ENCODE measurements at regions not wholly inside any gene's neighbourhood (a gene's known extent, or its start where the extent isn't known, plus 50 kb on each side); places are given as distances from the start of the nearest gene placed in this dataset.

DNA sequence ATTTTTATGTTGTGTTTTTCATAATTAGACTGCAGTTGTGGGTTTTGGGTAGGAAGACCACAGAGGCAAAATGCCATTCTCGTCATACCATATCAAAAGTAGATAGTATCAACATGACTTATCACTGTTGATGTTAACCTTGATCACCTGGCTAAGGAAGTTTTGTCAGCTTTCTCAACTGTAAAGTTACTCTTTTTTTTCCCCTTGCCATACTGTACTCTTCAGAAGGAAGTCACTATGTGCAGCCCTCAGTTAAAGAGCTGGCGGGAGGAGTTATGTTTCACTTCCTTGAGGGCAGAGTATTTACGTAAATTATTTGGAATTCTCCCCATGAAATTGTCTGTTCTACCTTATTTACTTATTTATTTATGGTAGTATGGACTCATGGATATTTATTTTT is 78.7 kb downstream of the PRORP start:
- TF ChIP-seq KLF7 (tag by site-specific recombination; IDR thresholded peaks at IDR 0.05; ENCODE audit: borderline replicate concordance) (no peak), ZNF785 (tag by site-specific recombination; IDR thresholded peaks at IDR 0.05) (no peak), ZNF302 (tag by site-specific recombination; IDR thresholded peaks at IDR 0.05; ENCODE audit: low read depth) (no peak), SETDB1 (IDR thresholded peaks at IDR 0.05; ENCODE audit: insufficient read length, low read length) (no peak), KLF16 (tag by site-specific recombination; IDR thresholded peaks at IDR 0.05) (no peak), BCL11B (tag by site-specific recombination; IDR thresholded peaks at IDR 0.05; ENCODE audit: low read depth) (no peak), ZNF404 (tag by site-specific recombination; IDR thresholded peaks at IDR 0.05) (no peak), ZSCAN16 (tag by site-specific recombination; IDR thresholded peaks at IDR 0.05) (no peak), ZBTB20 (tag by site-specific recombination; IDR thresholded peaks at IDR 0.05) (no peak), GLI4 (tag by site-specific recombination; IDR thresholded peaks at IDR 0.05) (no peak), ZNF76 (tag by site-specific recombination; IDR thresholded peaks at IDR 0.05; ENCODE audit: borderline replicate concordance, low read depth) (no peak)
- TF ChIP-seq, protein P1, sequence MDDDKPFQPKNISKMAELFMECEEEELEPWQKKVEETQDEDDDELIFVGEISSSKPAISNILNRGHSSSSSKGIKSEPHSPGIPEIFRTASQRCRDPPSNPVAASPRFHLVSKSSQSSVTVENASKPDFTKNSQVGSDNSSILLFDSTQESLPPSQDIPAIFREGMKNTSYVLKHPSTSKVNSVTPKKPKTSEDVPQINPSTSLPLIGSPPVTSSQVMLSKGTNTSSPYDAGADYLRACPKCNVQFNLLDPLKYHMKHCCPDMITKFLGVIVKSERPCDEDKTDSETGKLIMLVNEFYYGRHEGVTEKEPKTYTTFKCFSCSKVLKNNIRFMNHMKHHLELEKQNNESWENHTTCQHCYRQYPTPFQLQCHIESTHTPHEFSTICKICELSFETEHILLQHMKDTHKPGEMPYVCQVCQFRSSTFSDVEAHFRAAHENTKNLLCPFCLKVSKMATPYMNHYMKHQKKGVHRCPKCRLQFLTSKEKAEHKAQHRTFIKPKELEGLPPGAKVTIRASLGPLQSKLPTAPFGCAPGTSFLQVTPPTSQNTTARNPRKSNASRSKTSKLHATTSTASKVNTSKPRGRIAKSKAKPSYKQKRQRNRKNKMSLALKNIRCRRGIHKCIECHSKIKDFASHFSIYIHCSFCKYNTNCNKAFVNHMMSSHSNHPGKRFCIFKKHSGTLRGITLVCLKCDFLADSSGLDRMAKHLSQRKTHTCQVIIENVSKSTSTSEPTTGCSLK (tag by site-specific recombination; IDR thresholded peaks at IDR 0.05): no peak
- TF ChIP-seq, protein P2, sequence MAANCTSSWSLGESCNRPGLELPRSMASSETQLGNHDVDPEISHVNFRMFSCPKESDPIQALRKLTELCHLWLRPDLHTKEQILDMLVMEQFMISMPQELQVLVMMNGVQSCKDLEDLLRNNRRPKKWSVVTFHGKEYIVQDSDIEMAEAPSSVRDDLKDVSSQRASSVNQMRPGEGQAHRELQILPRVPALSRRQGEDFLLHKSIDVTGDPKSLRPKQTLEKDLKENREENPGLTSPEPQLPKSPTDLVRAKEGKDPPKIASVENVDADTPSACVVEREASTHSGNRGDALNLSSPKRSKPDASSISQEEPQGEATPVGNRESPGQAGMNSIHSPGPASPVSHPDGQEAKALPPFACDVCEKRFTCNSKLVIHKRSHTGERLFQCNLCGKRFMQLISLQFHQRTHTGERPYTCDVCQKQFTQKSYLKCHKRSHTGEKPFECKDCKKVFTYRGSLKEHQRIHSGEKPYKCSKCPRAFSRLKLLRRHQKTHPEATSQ (tag by site-specific recombination; IDR thresholded peaks at IDR 0.05): no peak
- no peak overlapping the region for H3K4me3 ChIP-seq (ENCODE audit: low read depth, low read length)
- ChIA-PET POLR2A (no interaction called here), CTCF (interaction anchor here (1.0 kb wide), 1 partner anchor 13 kb away, joined by 3 read pairs; no protein-coding TSS in a partner anchor)
- no peaks in the 10 kb centered on the region; a peak in 1 of 3 replicates for H3K36me3 ChIP-seq (ENCODE audit: control insufficient read depth in 2 of 2, insufficient read depth in 1 of 2, low read length in 2 of 2)
- no peaks in the 10 kb centered on the region for H3K9me3 ChIP-seq (ENCODE audit: control insufficient read depth, insufficient read depth, low read depth, low read length)
- peaks cover 11% of the 10 kb centered on the region for H3K4me1 ChIP-seq (ENCODE audit: control insufficient read depth, insufficient read depth, low read length)
- no peak overlapping the region for H3K27ac ChIP-seq (ENCODE audit: extremely low read depth, low read depth, low read length)

DNA sequence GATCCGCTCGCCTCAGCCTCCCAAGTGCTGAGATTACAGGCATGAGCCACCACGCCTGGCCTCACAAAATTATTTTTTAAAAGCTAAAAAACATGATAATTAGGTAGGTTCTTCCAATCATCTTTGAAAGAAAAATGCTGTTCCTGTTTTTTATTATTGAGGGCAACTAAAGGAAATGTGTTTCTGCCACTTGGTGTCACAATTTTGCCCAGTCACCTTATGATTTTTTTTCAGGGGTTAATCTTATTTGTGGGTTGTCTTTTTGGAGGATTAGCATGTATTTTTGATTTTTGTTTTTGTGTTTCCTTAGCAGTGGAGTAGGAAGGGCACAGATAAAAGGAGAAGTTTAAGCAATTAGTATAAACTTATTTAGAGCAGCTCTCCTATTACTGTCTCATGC is 79.8 kb downstream of the PRORP start:
- peaks cover 11% of the 10 kb centered on the region for H3K4me1 ChIP-seq (ENCODE audit: control insufficient read depth, insufficient read depth, low read length)
- no peak overlapping the region for H3K27ac ChIP-seq (ENCODE audit: extremely low read depth, low read depth, low read length)
- CTCF ChIA-PET: interaction anchor here (0.6 to 1.0 kb wide), 2 partner anchors 12 to 207 kb away, joined by 3 read pairs; no protein-coding TSS in a partner anchor
- TF ChIP-seq ZNF223 (tag by site-specific recombination; IDR thresholded peaks at IDR 0.05): no peak
- TF ChIP-seq, protein P3, sequence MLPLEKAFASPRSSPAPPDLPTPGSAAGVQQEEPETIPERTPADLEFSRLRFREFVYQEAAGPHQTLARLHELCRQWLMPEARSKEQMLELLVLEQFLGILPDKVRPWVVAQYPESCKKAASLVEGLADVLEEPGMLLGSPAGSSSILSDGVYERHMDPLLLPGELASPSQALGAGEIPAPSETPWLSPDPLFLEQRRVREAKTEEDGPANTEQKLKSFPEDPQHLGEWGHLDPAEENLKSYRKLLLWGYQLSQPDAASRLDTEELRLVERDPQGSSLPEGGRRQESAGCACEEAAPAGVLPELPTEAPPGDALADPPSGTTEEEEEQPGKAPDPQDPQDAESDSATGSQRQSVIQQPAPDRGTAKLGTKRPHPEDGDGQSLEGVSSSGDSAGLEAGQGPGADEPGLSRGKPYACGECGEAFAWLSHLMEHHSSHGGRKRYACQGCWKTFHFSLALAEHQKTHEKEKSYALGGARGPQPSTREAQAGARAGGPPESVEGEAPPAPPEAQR (tag by site-specific recombination; IDR thresholded peaks at IDR 0.05): no peak
- no peak for TF ChIP-seq ZNF621 (tag by site-specific recombination; IDR thresholded peaks at IDR 0.05)
- no peak for TF ChIP-seq SP2 (tag by site-specific recombination; IDR thresholded peaks at IDR 0.05)
- H3K4me3 ChIP-seq (ENCODE audit: low read depth, low read length): no peak overlapping the region
- POLR2A ChIA-PET: no interaction called here
- H3K9me3 ChIP-seq (ENCODE audit: control insufficient read depth, insufficient read depth, low read depth, low read length): no peaks in the 10 kb centered on the region
- H3K36me3 ChIP-seq (ENCODE audit: control insufficient read depth in 2 of 2, insufficient read depth in 1 of 2, low read length in 2 of 2): no peaks in the 10 kb centered on the region; a peak in 1 of 3 replicates

DNA sequence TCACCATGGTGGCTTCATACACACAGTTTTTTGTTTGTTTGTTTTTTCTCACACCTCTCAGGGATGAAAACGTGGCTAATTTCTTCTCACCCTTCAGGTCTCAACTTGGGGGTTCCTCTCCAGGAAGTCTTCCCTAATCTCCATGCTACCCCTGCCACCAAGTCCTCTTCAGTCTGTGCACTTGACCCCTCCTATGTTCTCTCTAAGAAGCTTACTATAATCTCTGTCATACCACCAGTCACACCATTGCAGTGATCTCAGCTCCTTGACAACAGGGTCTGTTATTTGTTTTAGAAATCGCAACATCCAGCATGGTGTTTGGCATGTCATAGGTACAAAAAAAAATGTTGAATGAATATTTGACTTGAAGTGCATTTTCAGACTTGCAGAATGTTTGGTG is 83.4 kb downstream of the PRORP start:
- CTCF ChIA-PET: no interaction called here
- Histone ChIP-seq H3K36me3 (ENCODE audit: control insufficient read depth in 2 of 2, insufficient read depth in 1 of 2, low read length in 2 of 2) (no peaks in the 10 kb centered on the region; a peak in 1 of 3 replicates), H3K9me3 (ENCODE audit: control insufficient read depth, insufficient read depth, low read depth, low read length) (no peaks in the 10 kb centered on the region), H3K27ac (ENCODE audit: extremely low read depth, low read depth, low read length) (no peak overlapping the region), H3K4me3 (ENCODE audit: low read depth, low read length) (no peak overlapping the region), H3K4me1 (ENCODE audit: control insufficient read depth, insufficient read depth, low read length) (peaks cover 11% of the 10 kb centered on the region)
- POLR2A ChIA-PET: no interaction called here
- TF ChIP-seq ZNF112 (tag by site-specific recombination; IDR thresholded peaks at IDR 0.05): no peak
- TF ChIP-seq, protein P4, sequence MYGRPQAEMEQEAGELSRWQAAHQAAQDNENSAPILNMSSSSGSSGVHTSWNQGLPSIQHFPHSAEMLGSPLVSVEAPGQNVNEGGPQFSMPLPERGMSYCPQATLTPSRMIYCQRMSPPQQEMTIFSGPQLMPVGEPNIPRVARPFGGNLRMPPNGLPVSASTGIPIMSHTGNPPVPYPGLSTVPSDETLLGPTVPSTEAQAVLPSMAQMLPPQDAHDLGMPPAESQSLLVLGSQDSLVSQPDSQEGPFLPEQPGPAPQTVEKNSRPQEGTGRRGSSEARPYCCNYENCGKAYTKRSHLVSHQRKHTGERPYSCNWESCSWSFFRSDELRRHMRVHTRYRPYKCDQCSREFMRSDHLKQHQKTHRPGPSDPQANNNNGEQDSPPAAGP (tag by site-specific recombination; IDR thresholded peaks at IDR 0.05): no peak
- TF ChIP-seq ZBTB20 (tag by site-specific recombination; IDR thresholded peaks at IDR 0.05): no peak
- no peak for TF ChIP-seq ZNF596 (tag by site-specific recombination; IDR thresholded peaks at IDR 0.05)
- TF ChIP-seq ZNF184 (tag by site-specific recombination; IDR thresholded peaks at IDR 0.05): no peak
- TF ChIP-seq BCL11A (tag by site-specific recombination; IDR thresholded peaks at IDR 0.05; ENCODE audit: low read depth): no peak
- TF ChIP-seq, protein P5, sequence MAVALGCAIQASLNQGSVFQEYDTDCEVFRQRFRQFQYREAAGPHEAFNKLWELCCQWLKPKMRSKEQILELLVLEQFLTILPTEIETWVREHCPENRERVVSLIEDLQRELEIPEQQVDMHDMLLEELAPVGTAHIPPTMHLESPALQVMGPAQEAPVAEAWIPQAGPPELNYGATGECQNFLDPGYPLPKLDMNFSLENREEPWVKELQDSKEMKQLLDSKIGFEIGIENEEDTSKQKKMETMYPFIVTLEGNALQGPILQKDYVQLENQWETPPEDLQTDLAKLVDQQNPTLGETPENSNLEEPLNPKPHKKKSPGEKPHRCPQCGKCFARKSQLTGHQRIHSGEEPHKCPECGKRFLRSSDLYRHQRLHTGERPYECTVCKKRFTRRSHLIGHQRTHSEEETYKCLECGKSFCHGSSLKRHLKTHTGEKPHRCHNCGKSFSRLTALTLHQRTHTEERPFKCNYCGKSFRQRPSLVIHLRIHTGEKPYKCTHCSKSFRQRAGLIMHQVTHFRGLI (tag by site-specific recombination; IDR thresholded peaks at IDR 0.05): no peak
- TF ChIP-seq ZNF654 (tag by site-specific recombination; IDR thresholded peaks at IDR 0.05; ENCODE audit: low read depth): no peak
- TF ChIP-seq ZFP3 (tag by site-specific recombination; IDR thresholded peaks at IDR 0.05; ENCODE audit: low read depth): no peak
